ENCODE measurements at regions not wholly inside any gene's neighbourhood (a gene's known extent, or its start where the extent isn't known, plus 50 kb on each side); places are given as distances from the start of the nearest gene placed in this dataset.

- H4K20me1 ChIP-seq (ENCODE audit: insufficient read depth, low read length) = no peaks in the 10 kb centered on the region
- H3K9me3 ChIP-seq (ENCODE audit: low read length) = no peaks in the 10 kb centered on the region
- no peak overlapping the region for H3K4me2 ChIP-seq (ENCODE audit: low read length)
- no peaks in the 10 kb centered on the region for H3K9me2 ChIP-seq (ENCODE audit: insufficient read depth, low read length)
- no TSS peak for BruUV-seq (replicated peaks)
- ChIA-PET CTCF (ENCODE audit: unreplicated experiment) (no interaction called here), POLR2A (no interaction called here)
- no peak overlapping the region for H3K4me3 ChIP-seq (ENCODE audit: low read depth, low read length, poor library complexity, severe bottlenecking)
- H3K27ac ChIP-seq (ENCODE audit: low read depth, low read length, poor library complexity, severe bottlenecking) = no peak overlapping the region
- H3K4me1 ChIP-seq (ENCODE audit: insufficient read depth, low read length, poor library complexity, severe bottlenecking) = no peaks in the 10 kb centered on the region
- H3K36me3 ChIP-seq (ENCODE audit: insufficient read depth, low read length) = no peaks in the 10 kb centered on the region
- TF ChIP-seq EZH2phosphoT487 (IDR thresholded peaks at IDR 0.05; ENCODE audit: borderline replicate concordance, low read depth, low read length) = no peak
- no peak for TF ChIP-seq CTCF (conservative IDR thresholded peaks at IDR 0.05; ENCODE audit: low read length)
- no peaks in the 10 kb centered on the region for H3K79me2 ChIP-seq (ENCODE audit: insufficient read depth, low read depth, low read length)
- intact Hi-C loops (cut with micrococcal nuclease; ENCODE audit: unreplicated experiment) = no loop called here
- no peak for DNase-seq (ENCODE audit: low spot score)
- no peak overlapping the region for H2AFZ ChIP-seq (ENCODE audit: low read length)
Observed at GRCh38 chr4:33448948-33449347, 2728.8 kb downstream of the PCDH7 start.

GRCh38 chr4:33453436-33453835 is 2733.3 kb downstream of the PCDH7 start:
- no peak for TF ChIP-seq EZH2phosphoT487 (IDR thresholded peaks at IDR 0.05; ENCODE audit: borderline replicate concordance, low read depth, low read length)
- TF ChIP-seq CTCF (conservative IDR thresholded peaks at IDR 0.05; ENCODE audit: low read length) = no peak
- DNase-seq (ENCODE audit: low spot score) = no peak
- BruUV-seq (replicated peaks) = no TSS peak

DNA sequence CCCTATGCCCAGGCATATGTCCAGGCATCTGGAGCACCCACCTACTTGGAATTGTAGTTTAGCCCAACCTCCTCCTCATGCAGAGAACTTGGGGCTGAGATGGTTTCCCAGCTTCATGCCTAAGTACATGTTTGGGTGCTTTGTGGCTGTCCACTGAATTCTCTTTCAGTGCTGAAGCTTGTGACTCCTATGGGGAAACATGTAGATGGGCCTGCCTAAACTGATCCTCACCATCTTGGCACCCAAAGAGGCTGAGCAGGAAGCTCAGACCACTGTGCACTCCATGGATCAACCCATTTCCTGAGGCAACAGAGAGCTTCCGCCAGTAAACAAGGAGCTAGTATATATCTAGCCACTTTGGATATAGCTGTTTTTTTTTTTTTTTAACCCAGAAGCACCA is 2733.7 kb downstream of the PCDH7 start:
- no peak overlapping the region for H3K27ac ChIP-seq (ENCODE audit: low read depth, low read length, poor library complexity, severe bottlenecking)
- no peak overlapping the region for H2AFZ ChIP-seq (ENCODE audit: low read length)
- intact Hi-C loops (cut with micrococcal nuclease; ENCODE audit: unreplicated experiment) = no loop called here
- H3K9me2 ChIP-seq (ENCODE audit: insufficient read depth, low read length) = no peaks in the 10 kb centered on the region
- CTCF ChIA-PET (ENCODE audit: unreplicated experiment) = interaction anchor here (0.5 kb wide), 1 partner anchor 572 kb away, joined by 3 read pairs; no protein-coding TSS in a partner anchor
- no peaks in the 10 kb centered on the region for H3K4me1 ChIP-seq (ENCODE audit: insufficient read depth, low read length, poor library complexity, severe bottlenecking)
- no peaks in the 10 kb centered on the region for H3K79me2 ChIP-seq (ENCODE audit: insufficient read depth, low read depth, low read length)
- no peak overlapping the region for H3K4me2 ChIP-seq (ENCODE audit: low read length)
- no peaks in the 10 kb centered on the region for H3K9me3 ChIP-seq (ENCODE audit: low read length)
- H4K20me1 ChIP-seq (ENCODE audit: insufficient read depth, low read length) = no peaks in the 10 kb centered on the region
- BruUV-seq (replicated peaks) = no TSS peak
- H3K36me3 ChIP-seq (ENCODE audit: insufficient read depth, low read length) = no peaks in the 10 kb centered on the region
- DNase-seq (ENCODE audit: low spot score) = no peak
- H3K4me3 ChIP-seq (ENCODE audit: low read depth, low read length, poor library complexity, severe bottlenecking) = no peak overlapping the region
- TF ChIP-seq CTCF (conservative IDR thresholded peaks at IDR 0.05; ENCODE audit: low read length) = no peak
- TF ChIP-seq EZH2phosphoT487 (IDR thresholded peaks at IDR 0.05; ENCODE audit: borderline replicate concordance, low read depth, low read length) = no peak
- POLR2A ChIA-PET = interaction anchor here (0.6 kb wide), 1 partner anchor 56 kb away, joined by 3 read pairs; no protein-coding TSS in a partner anchor

More at GRCh38 chr4:33453436-33453835, 2733.3 kb downstream of the PCDH7 start:
- Histone ChIP-seq H2AFZ (ENCODE audit: low read length) (no peak overlapping the region), H3K79me2 (ENCODE audit: insufficient read depth, low read depth, low read length) (no peaks in the 10 kb centered on the region), H3K27ac (ENCODE audit: low read depth, low read length, poor library complexity, severe bottlenecking) (no peak overlapping the region), H3K4me3 (ENCODE audit: low read depth, low read length, poor library complexity, severe bottlenecking) (no peak overlapping the region), H3K4me2 (ENCODE audit: low read length) (no peak overlapping the region), H3K9me3 (ENCODE audit: low read length) (no peaks in the 10 kb centered on the region), H3K4me1 (ENCODE audit: insufficient read depth, low read length, poor library complexity, severe bottlenecking) (no peaks in the 10 kb centered on the region), H4K20me1 (ENCODE audit: insufficient read depth, low read length) (no peaks in the 10 kb centered on the region), H3K9me2 (ENCODE audit: insufficient read depth, low read length) (no peaks in the 10 kb centered on the region), H3K36me3 (ENCODE audit: insufficient read depth, low read length) (no peaks in the 10 kb centered on the region)
- intact Hi-C loops (cut with micrococcal nuclease; ENCODE audit: unreplicated experiment) = no loop called here
- POLR2A ChIA-PET = no interaction called here
- CTCF ChIA-PET (ENCODE audit: unreplicated experiment) = interaction anchor here (0.5 kb wide), 1 partner anchor 572 kb away, joined by 3 read pairs; no protein-coding TSS in a partner anchor
